CD14-positive monocyte (primary cell): ENCODE measurements at regions not wholly inside any gene's neighbourhood (a gene's known extent, or its start where the extent isn't known, plus 50 kb on each side); places are given as distances from the start of the nearest gene placed in this dataset.

ENCODE experiments used
- DNase-seq, 3 donors: peaks; one replicate each; pipeline ENCODE4 v3.0.0-alpha.2; 2011 to 2022
- H2AFZ ChIP-seq: 2 replicates; pipeline ENCODE4 v1.6.0; 2012; ENCODE audit warnings: mild to moderate bottlenecking, low read depth, low read length, inconsistent platforms; ENCODE audit not compliant: insufficient read depth, poor library complexity, severe bottlenecking
- H3K27ac ChIP-seq, 2 donors: 1 replicate in 1 of 2; 2 replicates in 1 of 2; pipeline ENCODE4 v1.5.1; 2012 to 2013; ENCODE audit warnings: low read length in 2 of 2, control low read depth in 1 of 2, inconsistent platforms in 1 of 2, low read depth in 1 of 2, mild to moderate bottlenecking in 1 of 2
- H3K27me3 ChIP-seq, 2 donors: one replicate each; pipeline versions ENCODE4 v1.6.0 to v1.6.1; 2011 to 2013; ENCODE audit warnings: low read length in 2 of 2; ENCODE audit not compliant: control insufficient read depth in 2 of 2, insufficient read depth in 2 of 2
- H3K36me3 ChIP-seq, 2 donors: replicated peaks in 1 of 2; 1 replicate in 1 of 2; 2 replicates in 1 of 2; pipeline versions ENCODE4 v1.5.1 to v1.6.1; 2012 to 2013; ENCODE audit warnings: low read length in 2 of 2, control low read depth in 1 of 2, inconsistent platforms in 1 of 2, mild to moderate bottlenecking in 1 of 2; ENCODE audit not compliant: insufficient read depth in 2 of 2, control insufficient read depth in 1 of 2
- H3K4me1 ChIP-seq, 2 donors: 1 replicate in 1 of 2; 2 replicates in 1 of 2; pipeline versions ENCODE4 v1.5.1 to v1.6.1; 2012 to 2013; ENCODE audit warnings: low read length in 2 of 2, control low read depth in 1 of 2, inconsistent platforms in 1 of 2, mild to moderate bottlenecking in 1 of 2, moderate library complexity in 1 of 2; ENCODE audit not compliant: insufficient read depth in 2 of 2, control insufficient read depth in 1 of 2
- H3K4me2 ChIP-seq: replicated peaks from 2 replicates; pipeline ENCODE3; 2012; ENCODE audit warnings: low read length, moderate library complexity, mild to moderate bottlenecking; ENCODE audit not compliant: poor library complexity, severe bottlenecking; ENCODE audit errors: extremely low read depth
- H3K4me3 ChIP-seq, 3 experiments: fragments of 200-600 bp in 1 of 3; sonication (generic) in 1 of 3; replicated peaks in 1 of 3; 1 replicate in 2 of 3; 2 replicates in 1 of 3; pipeline ENCODE4 v1.5.1; 2011 to 2013; ENCODE audit warnings: low read length in 3 of 3, mild to moderate bottlenecking in 3 of 3, control low read depth in 2 of 3, low read depth in 2 of 3, inconsistent platforms in 1 of 3, moderate library complexity in 1 of 3
- H3K79me2 ChIP-seq: 2 replicates; pipeline ENCODE4 v1.6.0; 2012; ENCODE audit warnings: mild to moderate bottlenecking, control low read depth, inconsistent platforms, low read length, moderate library complexity; ENCODE audit not compliant: insufficient read depth
- H3K9ac ChIP-seq: 2 replicates; pipeline ENCODE4 v1.6.0; 2017; ENCODE audit warnings: low read length, mild to moderate bottlenecking; ENCODE audit not compliant: insufficient read depth, poor library complexity, severe bottlenecking
- H3K9me3 ChIP-seq, 2 donors: replicated peaks in 1 of 2; 1 replicate in 1 of 2; 2 replicates in 1 of 2; pipeline versions ENCODE4 v1.5.1 to v1.6.1; 2012 to 2013; ENCODE audit warnings: low read length in 2 of 2, control low read depth in 1 of 2; ENCODE audit not compliant: control insufficient read depth in 1 of 2, insufficient read depth in 1 of 2
- H4K20me1 ChIP-seq: 2 replicates; pipeline ENCODE4 v1.6.0; 2012; ENCODE audit warnings: mild to moderate bottlenecking, low read length, control low read depth, moderate library complexity; ENCODE audit not compliant: insufficient read depth
- H3K27ac Mint-ChIP-seq, 7 donors: one replicate each; pipeline ENCODE4 v1.8.0; 2020; ENCODE audit warnings: mild to moderate bottlenecking in 7 of 7, mixed read lengths in 7 of 7, moderate library complexity in 6 of 7, inconsistent platforms in 2 of 7
- H3K27me3 Mint-ChIP-seq, 3 donors: one replicate each; pipeline ENCODE4 v1.8.0; 2021 to 2022; ENCODE audit warnings: low read depth in 3 of 3, mild to moderate bottlenecking in 3 of 3, mixed read lengths in 3 of 3, moderate library complexity in 3 of 3, inconsistent platforms in 1 of 3
- H3K36me3 Mint-ChIP-seq, 2 donors: one replicate each; pipeline ENCODE4 v1.8.0; 2020; ENCODE audit warnings: mixed read lengths in 2 of 2, inconsistent platforms in 1 of 2, mild to moderate bottlenecking in 1 of 2
- H3K4me1 Mint-ChIP-seq: one replicate; pipeline ENCODE4 v1.8.0; 2020; ENCODE audit warnings: mild to moderate bottlenecking, mixed read lengths
- H3K4me3 Mint-ChIP-seq, 2 donors: one replicate each; pipeline ENCODE4 v1.8.0; 2020; ENCODE audit warnings: mild to moderate bottlenecking in 2 of 2, mixed read lengths in 2 of 2, moderate library complexity in 1 of 2
- H3K9me3 Mint-ChIP-seq, 7 donors: one replicate each; pipeline ENCODE4 v1.8.0; 2020 to 2022; ENCODE audit warnings: mixed read lengths in 7 of 7, mild to moderate bottlenecking in 6 of 7, moderate library complexity in 6 of 7, inconsistent platforms in 2 of 7
- CTCF ChIP-seq: fragments of 200-600 bp; IDR thresholded peaks from one replicate; pipeline ENCODE4 v1.8.0; 2022; ENCODE audit warnings: antibody characterized with exemption, mild to moderate bottlenecking
- WGBS: methylation state at CpG from one replicate; pipeline ENCODE4 v1.1.5; 2013; ENCODE audit warnings: missing lambda C conversion rate; ENCODE audit not compliant: insufficient coverage; 5-methylcytosine and 5-hydroxymethylcytosine counted together
- intact Hi-C, 2 donors: fragments of 100-400 bp; cut with micrococcal nuclease; formaldehyde crosslinking; loops; one replicate each; pipeline versions ENCODE4 v1.15.0 to v1.15.1; 2023

GRCh38 chr10:28250782-28251181 is 52.1 kb downstream of the MPP7 start:
- Histone ChIP-seq H3K4me3 (no peak overlapping the region), H2AFZ (no peak overlapping the region), H3K27me3 (no peaks in the 10 kb centered on the region), H3K36me3 (no peaks in the 10 kb centered on the region), H3K4me1 (peaks cover 46 to 63% of the 10 kb centered on the region in 2 donors), H3K9ac (no peak overlapping the region), H3K79me2 (peaks cover 77% of the 10 kb centered on the region), H3K27ac (no peak overlapping the region), H3K4me2 (no peak overlapping the region), H3K9me3 (no peaks in the 10 kb centered on the region), H4K20me1 (peaks cover 31% of the 10 kb centered on the region)
- no peak overlapping the region for H3K4me3 Mint-ChIP-seq
- peak in 1 of 3 donors; percentile 18 for DNase-seq
- TF ChIP-seq CTCF, result peak; percentile 65
- intact Hi-C loops, result loop anchor here (5.0 to 10.0 kb wide), 3 partner anchors 52 to 132 kb away; partner anchors contain the start of gene MPP7 (in 2 of the 2)
- peak overlapping the region in 1 of 7 donors; percentile 25 for H3K27ac Mint-ChIP-seq
- peaks cover 71% of the 10 kb centered on the region for H3K4me1 Mint-ChIP-seq
- peaks cover 0 to 9% of the 10 kb centered on the region in 2 donors for H3K36me3 Mint-ChIP-seq
- peaks cover 0 to 4% (median 0%) of the 10 kb centered on the region in 3 donors for H3K27me3 Mint-ChIP-seq
- H3K9me3 Mint-ChIP-seq, result no peaks in the 10 kb centered on the region

DNA sequence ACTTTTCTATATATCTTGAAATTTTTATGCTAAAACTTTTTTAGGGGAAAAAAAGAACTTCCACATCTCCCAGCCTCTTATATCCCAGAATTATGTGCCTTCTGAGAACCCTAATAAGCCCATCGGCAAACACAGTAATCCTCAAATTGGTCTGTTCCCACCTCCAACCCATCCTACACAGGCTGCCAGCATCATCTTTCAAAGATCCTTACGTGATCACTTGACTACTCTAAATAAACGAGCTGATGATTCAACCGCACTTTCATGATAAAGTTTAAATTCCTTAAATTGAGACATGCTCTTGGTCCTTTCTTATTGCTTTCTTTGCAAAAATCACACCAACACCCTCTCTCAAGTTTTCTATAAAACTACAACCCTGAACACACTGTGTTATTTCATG is 52.5 kb downstream of the MPP7 start:
- no peak for TF ChIP-seq CTCF
- H3K4me2 ChIP-seq, result no peak overlapping the region
- no peaks in the 10 kb centered on the region for H3K27me3 ChIP-seq
- no peak for DNase-seq
- intact Hi-C loops, result loop anchor here (5.0 to 10.0 kb wide), 3 partner anchors 52 to 132 kb away; partner anchors contain the start of gene MPP7 (in 2 of the 2)
- H3K9ac ChIP-seq, result no peak overlapping the region
- H2AFZ ChIP-seq, result no peak overlapping the region
- no peaks in the 10 kb centered on the region for H3K9me3 ChIP-seq
- no peak overlapping the region for H3K4me3 Mint-ChIP-seq
- no peaks in the 10 kb centered on the region for H3K9me3 Mint-ChIP-seq
- peaks cover 2 to 13% of the 10 kb centered on the region in 2 donors for H3K36me3 Mint-ChIP-seq
- peaks cover 70% of the 10 kb centered on the region for H3K4me1 Mint-ChIP-seq
- H4K20me1 ChIP-seq, result peaks cover 31% of the 10 kb centered on the region
- 95% methylated on average over 4 of the region's 4 CpGs for WGBS
- H3K27me3 Mint-ChIP-seq, result peaks cover 0 to 3% (median 0%) of the 10 kb centered on the region in 3 donors
- no peak overlapping the region for H3K27ac ChIP-seq
- peaks cover 46 to 62% of the 10 kb centered on the region in 2 donors for H3K4me1 ChIP-seq
- H3K27ac Mint-ChIP-seq, result peak overlapping the region in 1 of 7 donors; percentile 68
- no peaks in the 10 kb centered on the region for H3K36me3 ChIP-seq
- peaks cover 77% of the 10 kb centered on the region for H3K79me2 ChIP-seq
- no peak overlapping the region for H3K4me3 ChIP-seq
